OCI-LY7 (cell line): ENCODE measurements at regions not wholly inside any gene's neighbourhood (a gene's known extent, or its start where the extent isn't known, plus 50 kb on each side); places are given as distances from the start of the nearest gene placed in this dataset.

ENCODE experiments used
- EZH2phosphoT487 ChIP-seq: fragments of 200-600 bp; sonication (generic); IDR thresholded peaks from 2 replicates; pipeline ENCODE4 v1.6.1; 2018; ENCODE audit warnings: low read depth, borderline replicate concordance, mild to moderate bottlenecking, mixed run types, antibody characterized with exemption, low read length, moderate library complexity, mixed read lengths
- TF ChIP-seq, protein P1 (sequence below): fragments of 200-600 bp; sonication (generic); conservative IDR thresholded peaks from 2 replicates; pipeline ENCODE4 v1.5.1; 2014; ENCODE audit warnings: mild to moderate bottlenecking, antibody characterized with exemption, low read length, moderate library complexity, mixed read lengths

DNA sequence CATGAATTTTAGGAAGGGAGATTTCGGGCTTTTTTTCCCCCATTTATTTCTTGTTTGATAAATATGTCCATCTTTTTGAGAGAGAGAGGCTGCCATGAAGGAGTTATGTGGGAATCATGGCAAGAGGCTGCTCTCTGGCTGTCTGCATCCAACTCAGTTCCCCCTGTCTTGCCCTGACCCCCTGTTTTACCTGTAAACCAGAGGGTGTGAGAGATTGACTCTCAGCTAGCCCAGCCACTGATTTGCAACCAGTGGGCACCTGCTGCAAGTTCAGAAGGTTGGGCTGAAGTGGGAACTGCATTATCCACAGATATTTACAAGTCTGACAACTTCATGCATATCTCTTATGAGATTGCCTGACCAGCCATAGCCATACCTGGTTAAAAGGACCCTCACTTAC lies 625.4 kb upstream of the FANCL start:
- TF ChIP-seq EZH2phosphoT487: no peak
- TF ChIP-seq, protein P1, sequence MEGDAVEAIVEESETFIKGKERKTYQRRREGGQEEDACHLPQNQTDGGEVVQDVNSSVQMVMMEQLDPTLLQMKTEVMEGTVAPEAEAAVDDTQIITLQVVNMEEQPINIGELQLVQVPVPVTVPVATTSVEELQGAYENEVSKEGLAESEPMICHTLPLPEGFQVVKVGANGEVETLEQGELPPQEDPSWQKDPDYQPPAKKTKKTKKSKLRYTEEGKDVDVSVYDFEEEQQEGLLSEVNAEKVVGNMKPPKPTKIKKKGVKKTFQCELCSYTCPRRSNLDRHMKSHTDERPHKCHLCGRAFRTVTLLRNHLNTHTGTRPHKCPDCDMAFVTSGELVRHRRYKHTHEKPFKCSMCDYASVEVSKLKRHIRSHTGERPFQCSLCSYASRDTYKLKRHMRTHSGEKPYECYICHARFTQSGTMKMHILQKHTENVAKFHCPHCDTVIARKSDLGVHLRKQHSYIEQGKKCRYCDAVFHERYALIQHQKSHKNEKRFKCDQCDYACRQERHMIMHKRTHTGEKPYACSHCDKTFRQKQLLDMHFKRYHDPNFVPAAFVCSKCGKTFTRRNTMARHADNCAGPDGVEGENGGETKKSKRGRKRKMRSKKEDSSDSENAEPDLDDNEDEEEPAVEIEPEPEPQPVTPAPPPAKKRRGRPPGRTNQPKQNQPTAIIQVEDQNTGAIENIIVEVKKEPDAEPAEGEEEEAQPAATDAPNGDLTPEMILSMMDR: no peak
